EH (cell line): ENCODE measurements at regions not wholly inside any gene's neighbourhood (a gene's known extent, or its start where the extent isn't known, plus 50 kb on each side); places are given as distances from the start of the nearest gene placed in this dataset.
"Not testable (repeated sequence)": the region's sequence is repeated elsewhere in the genome, so short reads cannot be mapped to it uniquely, and the experiment has no call there.

Source experiments
- DNase-seq: peaks from one replicate; pipeline ENCODE4 v3.0.0-alpha.2; 2015; ENCODE audit warnings: low read depth

DNA sequence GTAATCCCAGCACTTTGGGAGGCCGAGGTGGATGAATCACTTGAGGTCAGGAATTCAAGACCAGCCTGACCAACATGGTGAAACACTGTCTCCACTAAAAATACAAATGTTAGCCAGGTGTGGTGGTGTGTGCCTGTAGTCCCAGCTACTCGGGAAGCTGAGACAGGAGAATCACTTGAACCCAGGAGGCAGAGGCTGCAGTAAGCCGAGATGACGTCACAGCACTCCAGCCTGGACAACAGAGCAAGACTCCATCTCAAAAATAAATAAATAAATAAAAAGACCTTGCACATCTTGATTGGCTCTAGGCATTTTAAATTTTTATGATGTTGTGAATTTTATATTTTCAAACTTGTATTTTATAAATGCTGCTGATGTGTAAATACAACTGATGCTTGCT lies 141.7 kb downstream of the ARRDC3 start:
- not testable (repeated sequence) for DNase-seq

DNA sequence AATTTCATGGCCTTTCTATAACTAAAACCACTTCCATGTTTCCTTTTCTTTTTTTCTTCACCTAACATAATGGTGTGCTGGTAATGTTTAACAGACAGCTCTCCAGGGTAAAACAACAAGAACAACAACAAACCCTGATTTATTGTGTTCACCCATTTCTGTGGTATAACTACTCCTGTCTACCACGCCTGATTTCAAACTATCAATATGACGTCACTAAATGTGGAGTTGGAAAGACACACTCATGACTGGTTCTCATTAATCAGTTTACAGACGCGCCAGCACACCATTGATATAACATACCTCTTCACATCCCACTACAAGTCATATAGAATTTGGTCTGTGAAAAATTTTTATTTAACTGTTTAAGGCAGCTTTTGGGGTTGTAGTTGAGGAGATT lies 142.9 kb downstream of the ARRDC3 start:
- DNase-seq, result no peak

DNA sequence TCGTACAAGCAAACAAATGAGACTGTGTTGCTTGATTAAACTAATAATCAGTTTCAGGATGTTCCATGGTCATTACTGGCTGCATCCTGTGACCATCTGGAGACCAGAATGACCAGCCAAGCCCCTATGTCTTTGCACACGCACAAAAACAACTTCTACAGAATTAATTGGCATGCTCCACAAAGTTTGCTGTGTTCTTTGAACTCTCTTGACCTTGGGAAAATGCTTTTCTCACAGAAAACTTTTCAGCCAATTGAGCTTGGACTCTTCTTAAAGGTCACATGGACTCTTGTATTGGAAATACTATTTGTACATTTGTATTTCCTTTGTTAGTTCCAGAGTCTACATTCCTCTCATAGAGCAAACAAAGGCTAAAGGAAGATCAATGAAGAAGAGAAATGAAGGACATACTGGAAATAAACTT lies 147.8 kb downstream of the ARRDC3 start:
- no peak for DNase-seq

DNA sequence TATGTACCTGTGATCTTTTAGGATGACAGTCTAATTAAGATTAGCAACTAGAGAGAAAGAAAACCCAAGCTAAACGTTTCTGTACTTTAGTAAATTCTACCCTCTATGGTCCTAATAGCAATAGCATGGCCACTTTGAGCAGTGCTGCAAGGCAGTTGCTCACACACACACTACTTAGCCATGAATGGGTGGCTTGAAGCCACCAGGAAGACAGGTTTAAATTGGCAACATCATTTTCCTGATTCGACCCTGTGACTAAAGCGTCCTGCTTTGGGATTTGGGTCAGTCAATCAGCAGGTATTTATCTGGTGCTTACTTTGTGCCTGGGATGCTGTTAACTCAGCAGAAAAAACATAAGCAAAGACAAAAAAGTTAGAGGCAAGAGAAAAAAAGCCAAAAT lies 150.6 kb downstream of the ARRDC3 start:
- no peak for DNase-seq

GRCh38 chr5:91229031-91229727 lies 153.9 kb downstream of the ARRDC3 start:
- peak; percentile 32 for DNase-seq

- DNase-seq, result no peak
Measured at GRCh38 chr5:91228188-91228587, 154.9 kb downstream of the ARRDC3 start.

DNA sequence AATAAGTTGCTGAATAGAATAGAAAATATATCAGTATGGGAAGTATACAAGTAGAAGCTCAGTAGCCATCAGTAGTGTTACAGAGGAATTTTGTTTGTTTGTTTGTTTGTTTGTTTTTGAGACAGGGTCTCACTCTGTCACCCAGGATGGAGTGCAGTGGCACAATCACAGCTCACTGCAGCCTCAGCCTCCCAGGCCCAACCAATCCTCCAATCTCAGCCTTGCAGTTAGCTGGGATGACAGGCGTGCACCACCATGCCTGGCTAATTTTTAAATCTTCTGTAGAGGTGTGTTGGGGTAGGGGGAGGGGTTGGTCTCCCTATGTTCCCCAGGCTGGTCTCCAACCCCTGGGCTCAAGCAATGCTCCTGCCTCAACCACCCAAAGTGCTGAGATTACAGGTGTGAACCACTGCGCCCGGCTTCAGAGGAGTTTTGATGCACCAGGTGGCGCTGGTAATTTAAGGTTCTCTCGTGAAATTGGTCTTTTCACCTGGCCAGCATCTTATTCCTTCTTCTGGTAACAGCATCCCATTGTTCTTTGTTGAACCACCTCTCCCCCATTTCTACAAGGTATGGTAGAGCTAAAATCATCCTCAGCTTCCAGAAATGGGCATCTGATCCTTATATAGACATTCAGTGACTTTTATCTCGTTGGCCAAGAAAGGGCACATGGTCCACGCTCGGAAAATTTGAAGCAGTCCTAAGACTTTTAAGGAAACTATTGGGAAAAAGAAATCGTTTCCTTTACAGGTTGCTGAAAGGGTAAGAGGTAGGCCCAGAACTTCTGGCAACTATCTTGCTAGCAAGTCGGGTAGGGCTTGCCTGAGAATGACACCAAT lies 157.1 kb downstream of the ARRDC3 start:
- DNase-seq, result no peak

DNA sequence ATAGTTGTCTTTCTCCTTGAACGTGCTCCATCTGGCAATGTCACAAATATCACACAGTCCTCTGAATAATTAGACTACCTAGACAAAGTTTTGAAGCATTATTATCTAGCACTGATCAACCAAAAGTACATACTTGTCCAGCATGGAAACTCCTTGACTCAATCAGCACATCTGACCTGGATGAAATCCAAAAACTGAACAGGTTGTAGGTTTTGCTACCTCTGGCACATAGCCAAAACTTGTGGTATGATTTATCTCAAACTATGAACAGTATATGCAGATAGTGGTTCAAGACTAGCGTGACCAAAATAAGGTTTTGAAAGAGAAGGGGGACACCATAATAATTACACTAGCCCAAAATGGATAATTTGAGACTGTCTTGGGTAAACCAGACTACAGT lies 158.1 kb downstream of the ARRDC3 start:
- no peak for DNase-seq

DNA sequence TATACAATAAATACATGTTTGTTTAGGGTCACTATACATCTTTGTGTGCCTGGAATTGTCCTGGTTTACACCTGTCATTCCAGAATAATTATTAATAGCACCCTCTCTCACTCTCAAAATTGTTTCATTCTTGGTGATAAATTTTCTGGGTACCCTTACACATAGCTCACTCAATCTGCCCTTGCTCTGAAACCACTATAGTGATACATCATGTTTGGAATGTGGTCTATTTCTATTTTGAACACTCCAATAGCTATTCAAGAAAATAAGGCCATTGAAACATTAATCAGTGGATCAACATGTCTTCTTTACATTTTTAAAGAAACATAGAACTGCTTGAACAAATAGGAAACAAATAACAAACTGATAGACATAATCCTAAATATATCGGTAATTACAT lies 158.7 kb downstream of the ARRDC3 start:
- peak; percentile 65 for DNase-seq

- peak; percentile 42 for DNase-seq
Measured at GRCh38 chr5:91223886-91224285, 159.2 kb downstream of the ARRDC3 start.

GRCh38 chr5:91222482-91222881 lies 160.6 kb downstream of the ARRDC3 start:
- no peak for DNase-seq

- no peak for DNase-seq
Measured at GRCh38 chr5:91221917-91222316, 161.2 kb downstream of the ARRDC3 start.

GRCh38 chr5:91219803-91220371 lies 163.2 kb downstream of the ARRDC3 start:
- peak; percentile 46 for DNase-seq

GRCh38 chr5:91219091-91219802 lies 163.9 kb downstream of the ARRDC3 start:
- peak; percentile 60 for DNase-seq

DNA sequence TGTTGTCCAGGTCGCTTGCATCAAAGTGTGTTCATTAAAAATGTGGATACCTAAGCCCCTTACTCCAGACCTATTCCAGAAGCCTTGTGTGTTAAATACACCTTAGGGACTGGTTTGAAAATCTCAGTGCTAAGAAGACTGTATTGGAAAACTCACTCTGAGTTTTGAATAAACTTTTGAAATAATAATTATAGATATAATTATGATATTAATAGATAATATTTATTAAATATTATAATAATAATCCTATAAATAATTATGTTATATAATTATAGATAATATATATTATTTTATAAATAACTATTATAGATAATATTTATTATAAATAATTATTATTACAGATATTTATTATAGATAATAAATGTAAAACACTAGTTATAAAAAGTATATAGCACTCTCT lies 165.3 kb downstream of the ARRDC3 start:
- no peak for DNase-seq

- no peak for DNase-seq
Measured at GRCh38 chr5:91214571-91214970, 168.5 kb downstream of the ARRDC3 start.
